HG03097 (cell line): ENCODE measurements at regions not wholly inside any gene's neighbourhood (a gene's known extent, or its start where the extent isn't known, plus 50 kb on each side); places are given as distances from the start of the nearest gene placed in this dataset.

Experiments
- ATAC-seq: cut with Tn5 transposase; IDR thresholded peaks from one replicate; pipeline ENCODE4 v1.9.1; 2021; ENCODE audit not compliant: unreplicated experiment, low FRiP score

DNA sequence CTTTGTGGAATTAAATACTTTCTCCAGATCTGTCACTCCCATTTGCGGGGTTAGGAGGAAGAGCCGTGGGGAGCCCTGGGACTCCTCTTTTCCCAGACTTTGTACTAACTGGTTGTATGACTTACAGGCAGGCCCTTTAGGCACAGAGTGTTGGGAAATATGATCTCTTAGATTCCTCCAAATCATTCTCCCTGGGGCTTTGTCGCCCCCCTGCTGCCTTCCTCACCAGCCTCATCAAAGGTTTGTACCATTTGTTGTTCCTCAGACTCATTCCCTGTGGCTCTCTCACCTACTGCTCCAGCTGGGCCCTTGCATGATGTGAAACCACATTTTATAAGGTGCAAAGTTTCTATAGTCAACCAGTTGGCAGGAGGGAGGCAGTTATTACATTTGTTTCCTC lies 56.4 kb downstream of the CRYGS start:
- ATAC-seq, result no peak

DNA sequence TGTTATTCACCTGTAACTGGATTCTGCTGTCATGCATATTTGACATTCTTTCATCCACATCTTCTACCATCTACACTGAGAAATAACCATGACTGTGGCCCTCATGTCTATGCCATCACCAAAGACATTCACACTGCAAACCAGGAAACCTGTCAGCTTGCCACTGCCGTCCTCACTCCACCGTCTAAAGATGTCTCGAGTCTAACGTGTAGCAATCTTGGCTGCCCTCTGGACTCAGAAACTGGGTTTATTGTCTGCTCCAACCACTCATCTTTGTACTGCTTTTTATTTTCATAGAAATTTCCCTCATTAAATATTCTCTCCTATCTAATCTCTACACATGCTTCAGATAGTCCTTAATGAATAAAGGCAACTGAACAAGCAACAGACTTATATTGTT lies 57.1 kb downstream of the CRYGS start:
- ATAC-seq, result no peak

DNA sequence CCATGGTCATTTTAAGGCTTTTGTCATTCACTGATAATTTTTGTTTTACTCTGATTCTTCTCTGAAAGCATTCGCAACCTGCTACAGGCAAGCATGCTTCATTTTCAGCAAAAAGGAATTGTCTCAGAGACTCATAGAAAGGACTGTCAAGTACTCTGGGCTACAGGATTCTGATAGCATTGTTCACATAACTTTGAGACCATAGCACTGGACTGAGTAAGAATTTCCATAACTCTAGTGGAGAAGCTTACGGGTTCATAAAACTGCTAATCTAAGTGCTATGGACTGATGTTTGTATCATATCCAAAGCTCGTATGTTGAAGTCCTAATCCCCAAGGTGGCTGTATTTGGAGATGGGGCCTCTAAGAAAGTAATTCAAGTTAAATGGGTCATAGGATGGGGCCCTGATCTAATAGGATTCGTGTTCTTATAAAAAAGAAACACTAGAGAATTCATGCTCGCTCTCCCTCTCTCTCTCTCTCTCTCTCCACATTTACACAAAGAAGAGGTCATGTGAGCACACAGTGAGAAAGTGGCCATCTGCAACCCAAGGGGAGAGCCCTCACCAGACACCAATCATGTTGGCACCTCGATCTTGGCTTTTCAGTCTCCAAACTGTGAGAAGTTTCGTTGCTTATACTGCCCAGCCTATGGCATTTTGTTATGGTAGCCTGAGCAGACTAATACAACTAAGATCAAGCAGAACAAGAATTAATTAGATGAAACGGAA lies 60.4 kb downstream of the CRYGS start:
- no peak for ATAC-seq

DNA sequence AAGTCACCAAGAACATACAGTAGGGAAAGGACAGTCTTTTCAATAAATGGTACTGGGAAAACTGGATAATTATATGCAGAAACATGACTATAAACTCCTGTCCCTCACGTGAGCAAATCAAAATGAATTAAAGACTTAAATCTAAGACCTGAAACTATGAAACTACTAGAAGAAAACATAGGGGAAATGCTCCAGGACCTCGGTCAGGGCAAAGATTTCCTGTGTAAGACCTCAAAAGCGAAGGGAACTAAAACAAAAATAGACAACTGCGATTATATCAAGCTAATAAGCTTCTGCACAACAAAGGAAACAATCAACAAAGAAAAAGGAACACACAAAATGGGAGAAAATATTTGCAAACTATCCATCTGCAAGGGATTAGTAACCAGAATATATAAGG lies 62.7 kb downstream of the CRYGS start:
- ATAC-seq, result no peak

DNA sequence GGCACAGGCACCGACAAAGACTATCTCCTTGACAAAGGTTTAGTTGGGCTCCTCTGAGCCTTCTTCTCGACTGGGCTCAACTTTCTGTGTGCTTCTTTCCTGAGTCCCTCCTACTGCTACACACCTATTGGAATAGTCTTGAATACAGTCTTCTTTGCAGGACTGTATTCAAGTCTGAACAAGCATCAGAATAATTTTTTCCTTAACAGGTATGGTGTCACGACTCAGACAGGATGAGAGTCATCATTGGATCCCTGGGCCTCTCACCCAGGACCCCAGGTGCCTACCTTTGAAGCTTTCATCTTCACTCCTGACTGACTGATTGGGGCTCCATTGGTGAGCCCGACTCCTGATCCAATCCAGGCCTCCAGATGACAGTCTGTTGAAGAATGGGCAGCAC lies 66.3 kb downstream of the CRYGS start:
- no peak for ATAC-seq

DNA sequence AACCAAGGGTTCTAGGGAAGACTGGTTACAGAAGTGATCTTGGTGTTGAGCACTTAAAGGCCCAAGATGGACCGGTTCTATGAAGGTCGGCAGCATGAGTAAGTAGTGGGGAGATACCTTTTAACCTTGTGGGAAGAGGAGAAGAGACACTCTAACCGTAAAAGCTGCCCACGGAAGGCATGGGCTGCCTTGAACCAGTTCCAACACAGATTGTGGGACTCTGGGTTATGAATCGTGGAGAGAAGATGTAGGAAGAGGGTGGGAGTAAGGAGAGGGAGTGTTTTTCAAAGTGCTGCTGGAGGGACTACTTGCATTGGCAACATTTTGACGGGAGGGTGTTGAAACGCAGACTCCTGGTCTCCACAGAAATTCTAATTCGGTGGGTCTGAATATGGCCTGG lies 67.1 kb downstream of the CRYGS start:
- ATAC-seq, result no peak

DNA sequence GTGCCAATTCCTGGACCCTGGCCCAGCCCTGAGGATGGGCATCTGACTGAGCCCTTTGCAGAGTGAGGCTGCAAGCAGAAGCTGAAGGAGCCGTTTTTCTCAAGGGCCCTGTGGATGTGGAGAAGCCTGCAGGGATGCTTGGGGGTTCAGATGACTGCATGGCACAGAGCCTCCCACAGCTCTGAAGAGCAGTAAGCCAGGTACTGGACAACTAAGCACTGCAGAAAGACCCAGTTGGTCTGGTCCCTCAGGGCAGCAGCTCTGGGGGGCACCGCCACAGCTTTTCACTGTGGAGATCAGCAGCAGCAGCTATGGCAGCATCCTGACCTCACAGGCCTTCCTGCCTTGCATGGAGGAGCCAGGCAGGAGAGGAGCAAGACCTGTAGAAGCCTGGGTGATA lies 67.6 kb downstream of the CRYGS start:
- ATAC-seq, result no peak

DNA sequence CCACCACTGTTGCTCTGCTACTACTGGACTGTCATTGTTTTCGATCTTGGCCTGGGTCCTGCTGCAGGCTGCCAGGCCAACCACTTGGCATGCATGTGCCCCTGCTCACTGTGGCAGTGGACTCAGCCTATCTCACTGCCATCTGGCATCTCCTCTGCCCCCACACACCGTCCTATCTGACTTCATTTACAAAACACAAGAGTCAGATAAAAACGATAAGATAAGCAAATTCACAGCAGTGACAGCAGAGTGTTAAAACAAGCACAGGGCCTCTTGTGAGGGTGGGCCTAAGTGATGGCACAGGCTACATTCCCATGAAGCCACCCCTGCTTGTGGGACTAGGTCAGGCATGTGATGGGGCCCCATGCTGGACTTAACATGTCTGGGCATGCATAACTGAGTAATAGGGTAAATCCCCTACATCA lies 68.1 kb downstream of the CRYGS start:
- ATAC-seq, result no peak

DNA sequence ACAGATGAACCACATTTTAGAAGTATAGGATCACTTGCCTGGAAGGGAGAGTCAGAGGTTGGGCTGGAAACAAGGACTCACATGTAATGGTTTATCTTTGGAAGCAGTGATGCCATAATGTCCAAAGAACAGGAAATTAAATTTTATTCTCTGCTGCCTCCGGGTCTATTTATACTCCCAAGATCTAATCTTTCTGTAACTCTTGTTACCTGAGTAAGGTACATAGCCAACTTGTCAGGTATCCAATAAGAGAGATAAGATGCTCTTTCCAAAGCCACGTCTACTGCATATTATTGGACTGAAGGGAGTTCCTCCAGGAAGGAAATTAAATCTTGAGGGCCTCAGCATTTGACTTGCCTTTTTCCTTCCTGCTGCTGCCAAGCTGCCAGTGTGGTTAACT lies 71.0 kb downstream of the CRYGS start:
- no peak for ATAC-seq

DNA sequence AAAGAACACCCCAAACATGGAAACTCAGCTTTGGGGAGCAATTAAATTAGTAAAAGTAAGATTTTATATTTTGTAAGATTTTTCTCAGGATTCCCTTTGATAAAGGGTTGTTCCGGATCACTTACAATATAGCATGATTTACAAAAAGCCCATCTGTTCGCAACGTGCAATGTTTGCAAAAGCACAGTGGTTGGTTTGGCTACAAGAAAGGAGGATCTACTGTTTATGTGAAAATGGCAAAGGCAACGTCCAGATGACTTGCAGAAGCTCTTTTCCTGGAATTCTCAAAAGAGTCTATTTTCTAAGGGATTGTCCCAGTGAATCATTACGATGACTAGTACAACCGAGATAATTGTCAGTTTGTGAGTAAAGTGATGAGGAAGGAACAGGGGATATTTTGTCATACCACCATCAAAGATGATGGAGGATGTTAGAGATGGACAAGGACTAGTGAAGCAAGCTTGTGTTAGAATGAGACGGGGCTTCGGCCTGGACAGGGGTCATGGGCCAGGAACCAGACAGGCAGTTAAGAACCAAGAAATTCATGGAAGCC lies 71.6 kb downstream of the CRYGS start:
- no peak for ATAC-seq

DNA sequence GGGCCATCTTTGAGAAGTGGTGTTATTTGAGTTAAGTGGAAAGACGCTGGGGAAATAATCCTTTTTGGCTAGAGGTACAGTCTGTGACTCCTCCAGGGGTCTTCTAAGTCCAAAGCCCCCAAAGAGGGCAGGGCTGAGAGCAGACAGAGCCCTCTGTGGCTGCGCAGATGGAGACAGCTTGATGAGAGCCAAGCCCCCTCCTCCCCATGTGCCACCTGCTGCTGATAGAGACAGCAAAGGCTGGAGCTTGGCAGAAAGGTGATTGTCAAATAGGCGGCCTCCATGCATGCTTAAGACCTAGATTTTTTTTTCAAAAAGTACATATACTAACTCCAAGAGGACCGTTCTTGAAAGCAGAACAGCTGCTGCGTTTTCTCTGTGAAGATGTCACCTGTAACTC lies 72.4 kb downstream of the CRYGS start:
- ATAC-seq, result no peak

DNA sequence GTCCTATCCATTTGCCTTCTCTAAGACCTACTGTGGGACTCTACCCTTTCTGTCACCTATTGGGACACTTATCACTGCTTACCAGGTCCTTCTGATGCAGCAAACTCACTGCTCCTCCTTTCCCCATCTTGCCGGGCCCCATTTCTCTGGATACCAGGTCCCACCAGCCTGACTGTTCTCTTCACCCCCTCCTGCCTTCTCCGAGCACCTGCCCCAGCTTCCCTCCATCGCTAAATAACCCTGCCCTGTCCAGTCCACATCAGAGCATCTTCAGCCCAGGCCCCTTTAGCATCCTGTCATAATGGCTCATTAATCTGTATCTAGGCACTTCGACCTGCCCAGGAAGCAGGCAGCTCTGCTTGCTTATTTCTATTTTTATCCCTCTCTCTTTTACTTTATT lies 74.7 kb downstream of the CRYGS start:
- no peak for ATAC-seq

DNA sequence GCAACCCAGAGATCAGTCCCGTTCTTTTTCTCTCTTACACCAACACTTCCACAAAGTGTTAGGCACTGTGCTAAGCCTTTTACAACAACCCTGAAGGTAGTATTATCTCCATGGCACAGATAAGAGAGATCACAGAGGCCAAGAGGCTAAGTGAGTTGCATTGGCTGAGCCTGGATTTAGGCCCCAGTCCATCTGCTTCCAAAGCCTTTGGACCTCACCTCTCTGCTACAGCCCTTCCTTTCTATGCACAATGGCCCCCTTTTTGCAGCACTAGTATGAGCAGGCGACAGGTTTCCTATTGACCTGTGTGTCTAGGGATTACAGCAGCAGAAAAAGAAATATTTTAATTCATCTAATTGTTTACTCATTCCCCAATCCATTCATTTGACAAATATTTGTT lies 76.2 kb downstream of the CRYGS start:
- ATAC-seq, result no peak

DNA sequence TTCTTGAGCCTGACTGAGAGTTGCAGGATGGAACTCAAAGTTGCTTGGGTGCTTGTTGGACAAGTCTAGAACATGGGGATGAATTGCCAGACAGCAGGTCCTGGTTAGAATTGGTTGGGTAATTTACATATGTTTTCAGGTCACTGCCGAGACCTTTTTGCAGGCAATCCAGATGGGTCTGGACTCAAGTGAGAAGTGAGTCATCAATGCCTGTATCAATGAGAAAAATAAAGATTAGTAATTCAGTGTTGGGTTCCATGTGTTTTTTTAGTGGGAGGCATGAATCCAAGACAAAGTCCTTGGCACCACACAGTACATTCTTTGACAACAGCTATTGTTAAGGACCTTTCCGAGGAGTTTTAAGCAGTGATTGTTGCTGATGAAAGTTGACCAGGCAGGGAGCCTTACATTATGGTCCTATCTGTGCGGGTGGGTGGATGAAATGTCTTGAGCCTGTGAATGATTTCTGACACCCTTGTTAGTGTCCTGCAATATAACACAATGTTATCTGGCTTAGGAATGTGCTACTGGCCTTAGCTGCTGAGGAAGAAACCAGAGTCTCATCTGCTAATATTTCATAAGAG lies 77.7 kb downstream of the CRYGS start:
- no peak for ATAC-seq

DNA sequence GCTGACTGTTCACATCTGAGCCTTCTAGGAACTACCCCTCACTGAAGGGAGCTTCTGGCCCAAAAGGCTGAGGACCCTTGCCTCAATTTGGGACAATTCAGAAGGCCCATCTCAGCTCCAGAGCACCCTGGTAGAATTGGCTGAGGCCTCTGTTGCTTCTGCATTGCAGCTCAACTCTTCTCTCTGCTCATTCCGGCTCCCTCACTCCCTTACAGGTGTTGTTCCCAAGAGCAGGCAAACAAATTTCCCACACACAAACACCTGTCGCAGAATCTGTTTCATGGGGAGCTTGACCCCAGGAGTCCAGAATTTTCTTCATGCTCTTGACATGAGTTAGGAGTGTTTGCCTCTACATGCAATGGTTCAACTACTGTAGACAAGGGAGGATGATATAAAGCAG lies 78.7 kb downstream of the CRYGS start:
- no peak for ATAC-seq

DNA sequence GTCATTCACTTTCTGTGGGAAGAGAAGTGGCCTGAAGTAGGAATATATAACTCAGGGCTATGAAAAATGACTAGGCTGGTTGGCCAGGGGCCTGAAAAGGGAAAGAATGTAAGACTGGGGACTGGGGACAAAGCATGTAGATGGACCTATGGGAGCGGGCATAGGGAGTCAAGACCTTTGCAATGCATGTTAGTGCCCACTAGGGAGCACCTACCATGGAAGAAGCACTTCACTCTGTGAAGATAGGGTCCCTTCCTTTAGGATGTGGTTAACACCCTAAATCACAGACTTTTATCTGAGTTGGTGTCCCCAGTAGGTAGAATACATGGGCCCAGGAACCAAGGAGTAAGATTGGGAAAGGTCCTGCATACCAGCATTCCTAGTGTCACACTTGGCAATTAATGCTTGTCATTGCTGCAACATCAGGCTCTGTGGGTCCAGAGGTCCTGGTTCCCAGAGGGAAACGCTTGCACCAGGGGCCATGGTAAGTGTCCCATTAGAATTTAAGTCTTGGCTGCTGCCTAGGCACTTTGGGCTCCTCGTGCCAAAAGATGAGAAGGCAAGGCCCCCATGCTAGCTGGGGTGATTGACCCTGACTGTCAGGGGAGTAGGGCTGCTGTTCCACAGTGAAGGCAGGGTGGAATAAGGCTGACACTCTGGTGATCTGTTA lies 79.6 kb downstream of the CRYGS start:
- no peak for ATAC-seq

DNA sequence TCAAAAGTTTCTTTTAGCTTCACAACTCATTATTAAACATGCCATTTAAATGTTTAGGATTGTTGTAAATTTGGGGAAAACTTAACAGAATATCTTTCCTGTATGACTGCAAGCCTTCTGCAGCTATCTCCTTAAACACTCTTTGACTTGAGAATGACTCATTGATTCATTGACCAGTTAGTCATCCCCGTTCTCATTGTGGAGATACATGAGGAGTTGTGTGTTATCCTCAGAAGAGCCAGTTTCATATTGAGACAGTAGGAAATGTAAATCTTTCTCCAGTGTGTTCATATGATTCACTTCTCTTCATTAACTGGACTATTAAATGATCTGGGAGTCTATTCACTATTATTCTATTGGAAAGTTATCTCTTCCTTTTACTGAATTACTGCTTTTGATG lies 83.0 kb downstream of the CRYGS start:
- no peak for ATAC-seq

DNA sequence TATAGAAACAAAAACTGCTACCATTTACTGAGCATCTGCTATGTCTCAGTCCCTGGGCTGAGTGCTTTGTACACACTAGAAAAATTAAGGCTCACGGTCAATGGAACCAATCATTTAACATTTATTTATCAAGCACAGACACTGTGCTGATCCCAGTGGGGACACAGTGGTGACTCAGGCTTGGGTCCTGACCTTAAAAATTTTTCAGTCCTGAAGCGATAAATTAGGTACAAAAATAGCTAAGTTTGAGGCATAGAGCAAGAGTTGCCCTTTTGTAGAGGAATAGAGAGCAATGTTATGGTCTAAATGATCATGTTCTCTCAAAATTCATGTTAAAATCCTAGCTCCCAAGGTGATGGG lies 85.1 kb downstream of the CRYGS start:
- ATAC-seq, result no peak

DNA sequence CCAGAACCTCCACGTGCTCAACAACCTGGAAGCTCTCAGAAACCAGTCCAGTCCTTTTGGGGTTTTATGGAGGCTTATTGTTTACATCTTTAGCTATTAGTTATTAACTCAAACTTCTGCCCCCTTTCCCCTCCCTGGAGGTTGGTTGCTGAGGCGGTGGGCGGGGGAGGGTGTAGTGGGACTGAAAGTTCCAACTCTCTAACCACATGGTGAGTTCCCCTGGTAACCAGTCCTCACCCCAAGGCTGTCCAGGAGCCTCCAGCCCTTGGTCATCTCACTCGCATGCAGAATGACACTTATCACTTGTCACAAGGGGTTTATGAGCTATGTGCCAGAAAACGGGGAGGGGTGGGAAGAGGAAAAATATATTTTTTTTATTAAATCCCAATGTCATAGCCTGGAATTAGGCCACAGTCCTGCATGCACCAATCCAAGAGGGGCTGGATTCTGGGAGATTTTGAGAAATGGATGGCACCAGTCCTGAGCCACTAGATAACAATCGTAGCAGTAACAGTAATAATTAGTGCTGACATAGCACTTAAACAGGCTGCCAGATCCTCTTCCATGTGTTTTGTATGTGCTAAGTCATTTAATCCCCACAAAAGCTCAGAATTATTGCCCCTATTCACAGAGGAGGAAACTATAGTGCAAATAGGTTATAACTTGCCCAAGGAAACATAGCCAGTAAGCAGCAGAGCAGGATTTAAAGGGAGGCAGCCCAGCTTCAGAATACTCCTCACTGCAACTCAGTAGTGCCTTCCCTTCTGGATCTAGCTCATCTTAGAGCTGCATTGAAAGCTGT lies 85.7 kb downstream of the CRYGS start:
- no peak for ATAC-seq

DNA sequence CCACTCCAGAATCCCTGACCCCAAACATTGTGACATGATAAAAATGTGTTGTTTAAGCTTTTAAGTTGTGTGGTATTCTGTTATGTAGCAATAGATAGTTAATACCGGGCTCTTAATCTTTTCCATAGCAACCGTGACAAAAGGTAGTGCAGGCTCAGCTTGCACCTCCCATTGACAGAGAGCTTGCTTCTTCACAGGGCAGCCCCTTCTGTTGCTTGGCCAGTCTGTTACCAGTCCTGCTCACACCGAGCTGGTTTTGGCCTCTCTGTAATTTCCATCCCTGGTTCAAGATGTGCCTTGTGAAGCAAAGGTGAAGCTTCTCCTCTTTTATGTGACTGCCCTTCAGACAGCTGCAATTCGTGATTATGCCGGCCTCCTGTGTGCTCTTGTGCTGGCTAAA lies 86.9 kb downstream of the CRYGS start:
- no peak for ATAC-seq

DNA sequence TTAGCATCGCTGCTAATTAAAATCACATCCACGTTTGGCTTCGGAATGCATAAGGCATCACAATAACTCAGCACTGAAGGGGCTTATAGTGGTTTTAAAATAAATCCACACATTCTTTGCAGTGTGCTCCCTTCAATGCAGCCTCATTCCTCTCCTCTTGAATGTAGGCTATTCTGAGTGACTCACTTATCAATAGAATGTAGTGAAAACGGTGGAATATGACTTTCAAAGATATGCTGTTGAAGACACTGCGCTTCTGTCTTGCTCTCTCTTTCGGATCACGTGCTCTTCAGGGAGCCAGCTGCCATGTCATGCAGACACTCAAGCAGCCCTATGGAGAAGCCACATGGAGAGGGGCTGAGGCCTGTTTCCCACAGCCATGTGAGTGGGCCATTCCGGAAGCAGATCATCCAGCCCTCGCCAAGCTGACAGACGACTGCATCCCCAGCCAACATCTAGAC lies 87.4 kb downstream of the CRYGS start:
- ATAC-seq, result no peak
